ENCODE measurements at regions not wholly inside any gene's neighbourhood (a gene's known extent, or its start where the extent isn't known, plus 50 kb on each side); places are given as distances from the start of the nearest gene placed in this dataset.
"Not testable (repeated sequence)": the region's sequence is repeated elsewhere in the genome, so short reads cannot be mapped to it uniquely, and the experiment has no call there.

DNA sequence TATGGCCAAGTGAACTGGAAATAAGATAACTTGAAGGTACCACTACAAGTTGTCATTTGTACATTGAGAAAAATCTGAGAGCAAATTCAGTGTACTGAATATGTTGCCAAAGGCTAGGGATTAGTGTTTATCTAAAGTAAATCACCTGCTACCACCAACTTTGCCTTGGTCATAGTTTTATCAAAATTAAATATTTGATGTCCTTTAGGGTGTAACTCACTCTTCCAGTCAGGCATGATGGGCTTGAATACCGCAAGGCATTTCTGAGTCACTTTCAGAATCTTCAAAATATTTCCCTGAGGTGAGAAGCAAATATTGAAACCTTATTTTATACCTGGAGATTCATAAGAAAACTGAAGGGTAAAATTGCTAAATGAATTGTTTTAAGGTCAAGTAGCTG, 1338.6 kb upstream of the ACO1 start:
- no peak overlapping the region for H2AFZ ChIP-seq (ENCODE audit: low read length)
- no peak for TF ChIP-seq EZH2phosphoT487 (IDR thresholded peaks at IDR 0.05; ENCODE audit: low read length)
- TF ChIP-seq, protein P1, sequence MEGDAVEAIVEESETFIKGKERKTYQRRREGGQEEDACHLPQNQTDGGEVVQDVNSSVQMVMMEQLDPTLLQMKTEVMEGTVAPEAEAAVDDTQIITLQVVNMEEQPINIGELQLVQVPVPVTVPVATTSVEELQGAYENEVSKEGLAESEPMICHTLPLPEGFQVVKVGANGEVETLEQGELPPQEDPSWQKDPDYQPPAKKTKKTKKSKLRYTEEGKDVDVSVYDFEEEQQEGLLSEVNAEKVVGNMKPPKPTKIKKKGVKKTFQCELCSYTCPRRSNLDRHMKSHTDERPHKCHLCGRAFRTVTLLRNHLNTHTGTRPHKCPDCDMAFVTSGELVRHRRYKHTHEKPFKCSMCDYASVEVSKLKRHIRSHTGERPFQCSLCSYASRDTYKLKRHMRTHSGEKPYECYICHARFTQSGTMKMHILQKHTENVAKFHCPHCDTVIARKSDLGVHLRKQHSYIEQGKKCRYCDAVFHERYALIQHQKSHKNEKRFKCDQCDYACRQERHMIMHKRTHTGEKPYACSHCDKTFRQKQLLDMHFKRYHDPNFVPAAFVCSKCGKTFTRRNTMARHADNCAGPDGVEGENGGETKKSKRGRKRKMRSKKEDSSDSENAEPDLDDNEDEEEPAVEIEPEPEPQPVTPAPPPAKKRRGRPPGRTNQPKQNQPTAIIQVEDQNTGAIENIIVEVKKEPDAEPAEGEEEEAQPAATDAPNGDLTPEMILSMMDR (IDR thresholded peaks at IDR 0.05; ENCODE audit: low read length): no peak
- no peak for TF ChIP-seq EZH2 (optimal IDR thresholded peaks at IDR 0.05; ENCODE audit: low read depth, low read length)
- no peaks in the 10 kb centered on the region for H4K20me1 ChIP-seq (ENCODE audit: insufficient read depth, low read length)
- no peak overlapping the region for H3K9ac ChIP-seq (ENCODE audit: low read length)
- H3K4me2 ChIP-seq (ENCODE audit: low read depth, low read length): no peak overlapping the region
- H3K9me2 ChIP-seq (replicated peaks; ENCODE audit: insufficient read depth, low read length): no peaks in the 10 kb centered on the region
- no peak overlapping the region for H3K4me3 ChIP-seq (ENCODE audit: low read length)
- H3K79me2 ChIP-seq (ENCODE audit: low read length): no peaks in the 10 kb centered on the region
- no peaks in the 10 kb centered on the region for H3F3A ChIP-seq (ENCODE audit: insufficient read depth, low read length)
- no peak overlapping the region for H3K27ac ChIP-seq (ENCODE audit: low read length)
- no peak for DNase-seq
- no peaks in the 10 kb centered on the region for H3K27me3 ChIP-seq (replicated peaks; ENCODE audit: insufficient read depth, low read length)
- no peaks in the 10 kb centered on the region for H3K4me1 ChIP-seq (ENCODE audit: low read length)
- no peaks in the 10 kb centered on the region for H3K36me3 ChIP-seq (replicated peaks; ENCODE audit: insufficient read depth, low read length)
- no peaks in the 10 kb centered on the region for H3K9me3 ChIP-seq (replicated peaks; ENCODE audit: insufficient read depth, low read length)

DNA sequence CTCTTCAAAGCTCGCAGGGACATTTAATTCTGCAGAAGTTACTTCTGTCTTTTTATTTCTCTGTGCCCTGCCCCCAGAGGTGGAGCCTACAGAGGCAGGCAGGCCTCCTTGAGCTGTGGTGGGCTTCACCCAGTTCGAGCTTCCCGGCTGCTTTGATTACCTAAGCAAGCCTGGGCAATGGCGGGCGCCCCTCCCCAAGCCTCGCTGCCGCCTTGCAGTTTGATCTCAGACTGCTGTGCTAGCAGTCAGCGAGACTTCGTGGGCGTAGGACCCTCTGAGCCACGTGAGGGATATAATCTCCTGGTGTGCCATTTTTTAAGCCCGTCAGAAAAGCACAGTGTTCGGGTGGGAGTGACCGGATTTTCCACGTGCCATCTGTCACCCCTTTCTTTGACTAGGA, 1322.9 kb upstream of the ACO1 start:
- not testable (repeated sequence) for H3K36me3 ChIP-seq (replicated peaks; ENCODE audit: insufficient read depth, low read length); H3K4me3 ChIP-seq (ENCODE audit: low read length); H4K20me1 ChIP-seq (ENCODE audit: insufficient read depth, low read length); H3F3A ChIP-seq (ENCODE audit: insufficient read depth, low read length); H3K4me2 ChIP-seq (ENCODE audit: low read depth, low read length); H3K27me3 ChIP-seq (replicated peaks; ENCODE audit: insufficient read depth, low read length); H2AFZ ChIP-seq (ENCODE audit: low read length); H3K4me1 ChIP-seq (ENCODE audit: low read length); H3K9me2 ChIP-seq (replicated peaks; ENCODE audit: insufficient read depth, low read length); DNase-seq; H3K79me2 ChIP-seq (ENCODE audit: low read length); H3K9me3 ChIP-seq (replicated peaks; ENCODE audit: insufficient read depth, low read length); H3K27ac ChIP-seq (ENCODE audit: low read length); H3K9ac ChIP-seq (ENCODE audit: low read length)

DNA sequence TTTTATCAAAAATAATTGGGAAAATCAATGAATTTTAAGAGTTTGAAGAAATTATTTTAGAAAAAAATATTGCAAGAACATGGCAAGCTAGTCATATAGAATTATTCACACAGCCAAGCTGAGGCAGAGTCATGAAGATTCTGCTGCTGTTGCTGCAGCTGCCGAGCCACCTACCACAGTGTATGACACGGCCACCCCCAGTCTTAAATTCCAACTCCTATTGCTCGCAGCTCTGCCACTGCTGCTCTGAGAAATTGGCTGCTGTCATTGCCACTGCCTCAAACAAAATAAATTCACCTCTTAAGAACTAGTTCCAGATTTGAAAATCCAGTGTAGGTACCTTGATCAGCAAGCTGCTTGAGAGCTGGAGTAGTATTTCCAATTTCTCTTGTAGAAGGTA, 1318.8 kb upstream of the ACO1 start:
- Histone ChIP-seq H3K4me3 (ENCODE audit: low read length) (no peak overlapping the region), H3K27me3 (replicated peaks; ENCODE audit: insufficient read depth, low read length) (no peaks in the 10 kb centered on the region), H3K9ac (ENCODE audit: low read length) (no peak overlapping the region), H3K27ac (ENCODE audit: low read length) (no peak overlapping the region), H3K4me2 (ENCODE audit: low read depth, low read length) (no peak overlapping the region), H3K9me3 (replicated peaks; ENCODE audit: insufficient read depth, low read length) (no peaks in the 10 kb centered on the region), H3K79me2 (ENCODE audit: low read length) (no peaks in the 10 kb centered on the region), H3K4me1 (ENCODE audit: low read length) (no peaks in the 10 kb centered on the region), H2AFZ (ENCODE audit: low read length) (no peak overlapping the region), H3F3A (ENCODE audit: insufficient read depth, low read length) (no peaks in the 10 kb centered on the region), H3K36me3 (replicated peaks; ENCODE audit: insufficient read depth, low read length) (no peaks in the 10 kb centered on the region), H3K9me2 (replicated peaks; ENCODE audit: insufficient read depth, low read length) (no peaks in the 10 kb centered on the region), H4K20me1 (ENCODE audit: insufficient read depth, low read length) (no peaks in the 10 kb centered on the region)
- TF ChIP-seq EZH2 (optimal IDR thresholded peaks at IDR 0.05; ENCODE audit: low read depth, low read length) (no peak), EZH2phosphoT487 (IDR thresholded peaks at IDR 0.05; ENCODE audit: low read length) (no peak)
- TF ChIP-seq, protein P1 (IDR thresholded peaks at IDR 0.05; ENCODE audit: low read length): no peak
- no peak for DNase-seq

DNA sequence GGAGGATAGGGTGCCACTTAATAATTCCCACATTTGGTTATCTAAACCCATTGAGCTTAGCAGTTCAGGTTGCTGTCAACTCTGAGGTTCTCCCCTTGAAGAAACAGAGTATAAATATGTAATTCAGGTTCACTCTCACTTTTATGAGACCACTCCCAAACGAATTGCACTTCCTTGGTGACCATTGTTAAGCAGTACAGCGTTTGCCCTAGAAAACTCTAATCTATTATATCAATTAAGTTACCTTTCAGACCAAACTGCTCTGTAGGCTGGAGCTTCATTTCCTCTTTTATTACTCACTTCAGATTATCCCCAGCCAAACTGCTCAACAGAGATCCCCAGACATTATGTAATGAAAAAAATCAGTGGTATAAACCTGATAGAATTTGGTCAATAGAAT, 1317.0 kb upstream of the ACO1 start:
- Histone ChIP-seq H3K4me1 (ENCODE audit: low read length) (no peaks in the 10 kb centered on the region), H2AFZ (ENCODE audit: low read length) (no peak overlapping the region), H3K9me3 (replicated peaks; ENCODE audit: insufficient read depth, low read length) (no peaks in the 10 kb centered on the region), H3K79me2 (ENCODE audit: low read length) (no peaks in the 10 kb centered on the region), H3K4me3 (ENCODE audit: low read length) (no peak overlapping the region), H3K27ac (ENCODE audit: low read length) (no peak overlapping the region), H3F3A (ENCODE audit: insufficient read depth, low read length) (no peaks in the 10 kb centered on the region), H3K9me2 (replicated peaks; ENCODE audit: insufficient read depth, low read length) (no peaks in the 10 kb centered on the region), H3K9ac (ENCODE audit: low read length) (no peak overlapping the region), H3K4me2 (ENCODE audit: low read depth, low read length) (no peak overlapping the region), H4K20me1 (ENCODE audit: insufficient read depth, low read length) (no peaks in the 10 kb centered on the region), H3K27me3 (replicated peaks; ENCODE audit: insufficient read depth, low read length) (no peaks in the 10 kb centered on the region), H3K36me3 (replicated peaks; ENCODE audit: insufficient read depth, low read length) (no peaks in the 10 kb centered on the region)
- no peak for DNase-seq
- TF ChIP-seq EZH2 (optimal IDR thresholded peaks at IDR 0.05; ENCODE audit: low read depth, low read length) (no peak), EZH2phosphoT487 (IDR thresholded peaks at IDR 0.05; ENCODE audit: low read length) (no peak)
- TF ChIP-seq, protein P1 (IDR thresholded peaks at IDR 0.05; ENCODE audit: low read length): no peak
